HL-60 (cell line): ENCODE measurements at regions not wholly inside any gene's neighbourhood (a gene's known extent, or its start where the extent isn't known, plus 50 kb on each side); places are given as distances from the start of the nearest gene placed in this dataset.

Experiments used
- DNase-seq, 2 experiments: peaks; one replicate each; pipeline ENCODE4 v3.0.0-alpha.2; 2010 to 2020; ENCODE audit warnings: low read depth in 1 of 2, low spot score in 1 of 2
- H3K27ac ChIP-seq: fragments of 250-450 bp; sonication (Bioruptor Pico); replicated peaks from 2 replicates; pipeline ENCODE4 v1.5.1; 2020; ENCODE audit warnings: mild to moderate bottlenecking, moderate library complexity
- H3K27me3 ChIP-seq: fragments of 250-450 bp; sonication (Bioruptor Pico); 2 replicates; pipeline ENCODE4 v1.5.1; 2021; ENCODE audit warnings: mild to moderate bottlenecking, moderate library complexity; ENCODE audit not compliant: insufficient read depth, poor library complexity, severe bottlenecking
- H3K4me3 ChIP-seq: replicated peaks from 2 replicates; pipeline ENCODE4 v1.5.1; 2011; ENCODE audit warnings: mild to moderate bottlenecking, control low read depth, low read length; ENCODE audit not compliant: insufficient read depth
- CTCF ChIP-seq: IDR thresholded peaks from one replicate; pipeline ENCODE4 v1.5.1; 2011; ENCODE audit warnings: low read length, control low read depth, inconsistent platforms; ENCODE audit not compliant: insufficient read depth
- GABPA ChIP-seq: IDR thresholded peaks from 2 replicates; pipeline ENCODE4 v1.6.1; 2012; ENCODE audit warnings: low read depth
- POLR2AphosphoS5 ChIP-seq: IDR thresholded peaks from 2 replicates; pipeline ENCODE4 v1.6.1; 2012; ENCODE audit warnings: low read depth
- REST ChIP-seq: IDR thresholded peaks from 2 replicates; pipeline ENCODE4 v1.6.1; 2012; ENCODE audit warnings: low read depth; ENCODE audit not compliant: insufficient replicate concordance
- SPI1 ChIP-seq: IDR thresholded peaks from 2 replicates; pipeline ENCODE4 v1.6.1; 2012; ENCODE audit warnings: low read depth, mild to moderate bottlenecking, borderline replicate concordance

GRCh38 chr16:26546573-26546972, 520.2 kb upstream of the C16orf82 start:
- no peak for DNase-seq
- Histone ChIP-seq H3K27me3 (no peaks in the 10 kb centered on the region), H3K27ac (no peak overlapping the region), H3K4me3 (no peak overlapping the region)
- TF ChIP-seq REST (no peak), POLR2AphosphoS5 (no peak), SPI1 (no peak), CTCF (no peak), GABPA (no peak)

GRCh38 chr16:26547681-26548080, 519.0 kb upstream of the C16orf82 start:
- H3K27me3 ChIP-seq, result no peaks in the 10 kb centered on the region
- DNase-seq, result no peak
- TF ChIP-seq POLR2AphosphoS5 (no peak), CTCF (no peak), REST (no peak), GABPA (no peak), SPI1 (no peak)
- no peak overlapping the region for H3K27ac ChIP-seq
- H3K4me3 ChIP-seq, result no peak overlapping the region

GRCh38 chr16:26550111-26550610, 516.6 kb upstream of the C16orf82 start:
- Histone ChIP-seq H3K4me3 (no peak overlapping the region), H3K27me3 (no peaks in the 10 kb centered on the region), H3K27ac (no peak overlapping the region)
- DNase-seq, result no peak
- TF ChIP-seq SPI1 (no peak), POLR2AphosphoS5 (no peak), GABPA (no peak)

- Histone ChIP-seq H3K27me3 (no peaks in the 10 kb centered on the region), H3K4me3 (no peak overlapping the region), H3K27ac (no peak overlapping the region)
- TF ChIP-seq REST (no peak), POLR2AphosphoS5 (no peak), SPI1 (no peak), GABPA (no peak), CTCF (no peak)
- no peak for DNase-seq
These were observed 512.7 kb upstream of the C16orf82 start for GRCh38 chr16:26554030-26554429.
